IPS-15b (cell line): ENCODE measurements at regions not wholly inside any gene's neighbourhood (a gene's known extent, or its start where the extent isn't known, plus 50 kb on each side); places are given as distances from the start of the nearest gene placed in this dataset.

Experiments
- H3K27me3 ChIP-seq: one replicate; pipeline ENCODE4 v1.6.1; 2013; ENCODE audit warnings: low read length; ENCODE audit not compliant: control insufficient read depth, insufficient read depth
- H3K36me3 ChIP-seq: one replicate; pipeline ENCODE4 v1.6.1; 2013; ENCODE audit warnings: low read length; ENCODE audit not compliant: control insufficient read depth, insufficient read depth
- H3K4me1 ChIP-seq: one replicate; pipeline ENCODE4 v1.6.1; 2013; ENCODE audit warnings: mild to moderate bottlenecking, low read length; ENCODE audit not compliant: control insufficient read depth, insufficient read depth
- H3K4me3 ChIP-seq: one replicate; pipeline ENCODE4 v1.5.1; 2013; ENCODE audit warnings: low read depth, low read length
- H3K9ac ChIP-seq: one replicate; pipeline ENCODE4 v1.6.1; 2013; ENCODE audit warnings: low read depth, mild to moderate bottlenecking, low read length
- H3K9me3 ChIP-seq: one replicate; pipeline ENCODE4 v1.6.1; 2013; ENCODE audit warnings: mild to moderate bottlenecking, low read length; ENCODE audit not compliant: control insufficient read depth, insufficient read depth

- no peak overlapping the region for H3K9ac ChIP-seq
- no peaks in the 10 kb centered on the region for H3K4me1 ChIP-seq
- H3K9me3 ChIP-seq: no peaks in the 10 kb centered on the region
- no peak overlapping the region for H3K4me3 ChIP-seq
- H3K27me3 ChIP-seq: no peaks in the 10 kb centered on the region
- no peaks in the 10 kb centered on the region for H3K36me3 ChIP-seq
Observed at GRCh38 chr22:49169074-49169744, 658.5 kb downstream of the BRD1 start.

DNA sequence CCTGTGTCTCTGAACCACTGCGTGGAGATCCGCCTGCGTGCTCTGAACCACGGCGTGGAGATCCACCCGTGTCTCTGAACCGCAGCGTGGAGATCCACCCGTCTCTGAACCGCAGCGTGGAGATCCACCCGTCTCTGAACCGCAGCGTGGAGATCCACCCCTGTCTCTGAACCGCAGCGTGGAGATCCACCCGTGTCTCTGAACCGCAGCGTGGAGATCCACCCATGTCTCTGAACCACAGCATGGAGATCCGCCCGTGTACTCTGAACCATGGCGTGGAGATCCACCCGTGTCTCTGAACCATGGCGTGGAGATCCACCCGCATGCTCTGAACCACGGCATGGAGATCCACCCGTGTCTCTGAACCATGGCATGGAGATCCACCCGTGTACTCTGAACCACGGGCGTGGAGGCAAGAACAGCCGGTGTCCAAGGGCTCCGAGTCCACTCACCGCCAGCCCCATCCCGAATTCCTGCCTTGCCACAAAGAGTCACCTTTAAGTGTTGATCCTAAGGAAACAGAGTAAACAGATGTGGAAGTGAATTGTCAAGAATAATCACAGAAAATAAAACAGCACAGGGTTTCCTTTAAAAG lies 659.4 kb downstream of the BRD1 start:
- no peaks in the 10 kb centered on the region for H3K4me1 ChIP-seq
- H3K9me3 ChIP-seq: no peaks in the 10 kb centered on the region
- no peak overlapping the region for H3K9ac ChIP-seq
- no peak overlapping the region for H3K4me3 ChIP-seq
- H3K36me3 ChIP-seq: no peaks in the 10 kb centered on the region
- H3K27me3 ChIP-seq: no peaks in the 10 kb centered on the region

- no peaks in the 10 kb centered on the region for H3K36me3 ChIP-seq
- no peaks in the 10 kb centered on the region for H3K9me3 ChIP-seq
- no peaks in the 10 kb centered on the region for H3K4me1 ChIP-seq
- H3K9ac ChIP-seq: no peak overlapping the region
- no peak overlapping the region for H3K4me3 ChIP-seq
- no peaks in the 10 kb centered on the region for H3K27me3 ChIP-seq
Observed at GRCh38 chr22:49166746-49167145, 660.9 kb downstream of the BRD1 start.

GRCh38 chr22:49166211-49166610 lies 661.5 kb downstream of the BRD1 start:
- no peaks in the 10 kb centered on the region for H3K4me1 ChIP-seq
- H3K4me3 ChIP-seq: no peak overlapping the region
- no peaks in the 10 kb centered on the region for H3K9me3 ChIP-seq
- no peak overlapping the region for H3K9ac ChIP-seq
- no peaks in the 10 kb centered on the region for H3K36me3 ChIP-seq
- H3K27me3 ChIP-seq: no peaks in the 10 kb centered on the region

DNA sequence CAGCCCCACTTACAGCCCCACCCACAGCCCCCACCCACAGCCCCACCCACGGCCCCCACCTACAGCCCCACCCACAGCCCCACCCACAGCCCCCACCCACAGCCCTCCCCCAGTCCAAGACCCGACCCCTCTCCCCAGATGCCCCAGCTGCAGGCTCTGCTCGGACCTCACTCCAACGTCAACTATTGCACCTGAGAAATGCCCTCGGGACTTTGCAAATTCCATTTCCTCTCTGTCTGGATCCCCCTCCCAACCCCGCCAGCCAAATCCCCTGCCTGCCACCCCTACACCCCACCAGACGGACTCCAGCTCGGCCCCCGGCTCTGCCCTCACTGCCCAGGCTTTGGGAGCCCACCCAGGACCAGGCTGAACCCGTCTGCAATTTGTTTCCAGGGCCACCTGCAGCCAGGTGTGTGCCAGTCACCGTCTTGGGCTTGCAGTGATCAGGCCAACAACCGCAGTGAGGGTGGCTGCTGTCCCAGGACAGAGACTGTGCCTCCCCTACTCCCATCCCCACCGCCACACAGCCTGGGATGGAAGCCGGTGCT lies 662.8 kb downstream of the BRD1 start:
- Histone ChIP-seq H3K9me3 (no peaks in the 10 kb centered on the region), H3K36me3 (no peaks in the 10 kb centered on the region), H3K9ac (no peak overlapping the region), H3K27me3 (no peaks in the 10 kb centered on the region), H3K4me3 (no peak overlapping the region), H3K4me1 (no peaks in the 10 kb centered on the region)

GRCh38 chr22:49163960-49164690 lies 663.5 kb downstream of the BRD1 start:
- no peaks in the 10 kb centered on the region for H3K9me3 ChIP-seq
- no peak overlapping the region for H3K4me3 ChIP-seq
- no peaks in the 10 kb centered on the region for H3K27me3 ChIP-seq
- H3K9ac ChIP-seq: no peak overlapping the region
- H3K4me1 ChIP-seq: no peaks in the 10 kb centered on the region
- no peaks in the 10 kb centered on the region for H3K36me3 ChIP-seq

DNA sequence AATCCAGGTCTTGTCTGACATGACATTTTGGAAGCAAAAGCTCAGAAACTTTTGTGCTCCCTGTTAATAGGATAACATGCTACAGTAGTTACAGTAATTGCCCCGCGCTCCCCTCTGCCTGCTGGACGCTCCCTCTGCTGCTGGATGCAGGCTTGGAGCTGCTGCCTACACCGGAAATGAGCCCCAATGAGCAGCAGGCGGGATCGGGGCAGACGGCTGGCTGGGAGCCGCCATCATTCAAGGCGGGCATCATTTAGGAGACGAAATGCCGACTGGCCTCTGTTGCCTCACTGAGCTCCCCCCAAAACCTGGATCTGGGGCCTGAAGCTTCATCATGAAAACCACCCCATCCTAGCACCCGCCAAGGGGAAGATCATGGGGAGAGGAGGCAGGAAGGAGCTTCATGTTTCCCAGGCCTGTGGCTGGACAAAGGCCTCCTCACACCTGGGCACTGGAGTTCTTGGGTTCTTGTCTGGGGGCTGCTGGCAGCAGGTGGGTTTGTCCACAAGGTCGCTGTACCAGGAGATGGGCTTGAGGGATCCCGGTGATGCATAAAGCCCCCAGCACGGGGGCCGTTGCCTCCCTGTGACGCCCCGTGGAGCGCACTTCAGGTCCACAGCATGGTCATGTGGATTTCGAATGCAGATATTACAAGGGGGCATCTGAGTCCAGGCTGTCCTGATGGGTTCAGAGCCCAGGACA lies 664.3 kb downstream of the BRD1 start:
- H3K9me3 ChIP-seq: no peaks in the 10 kb centered on the region
- H3K36me3 ChIP-seq: no peaks in the 10 kb centered on the region
- H3K27me3 ChIP-seq: no peaks in the 10 kb centered on the region
- no peak overlapping the region for H3K4me3 ChIP-seq
- no peak overlapping the region for H3K9ac ChIP-seq
- no peaks in the 10 kb centered on the region for H3K4me1 ChIP-seq

GRCh38 chr22:49162841-49163240 lies 664.8 kb downstream of the BRD1 start:
- H3K4me3 ChIP-seq: no peak overlapping the region
- no peaks in the 10 kb centered on the region for H3K4me1 ChIP-seq
- no peaks in the 10 kb centered on the region for H3K9me3 ChIP-seq
- no peak overlapping the region for H3K9ac ChIP-seq
- H3K36me3 ChIP-seq: no peaks in the 10 kb centered on the region
- no peaks in the 10 kb centered on the region for H3K27me3 ChIP-seq

GRCh38 chr22:49161002-49161850 lies 666.4 kb downstream of the BRD1 start:
- Histone ChIP-seq H3K27me3 (no peaks in the 10 kb centered on the region), H3K36me3 (no peaks in the 10 kb centered on the region), H3K4me3 (no peak overlapping the region), H3K4me1 (no peaks in the 10 kb centered on the region), H3K9me3 (no peaks in the 10 kb centered on the region), H3K9ac (no peak overlapping the region)

GRCh38 chr22:49160261-49161001 lies 667.2 kb downstream of the BRD1 start:
- Histone ChIP-seq H3K36me3 (no peaks in the 10 kb centered on the region), H3K4me3 (no peak overlapping the region), H3K4me1 (no peaks in the 10 kb centered on the region), H3K27me3 (no peaks in the 10 kb centered on the region), H3K9me3 (no peaks in the 10 kb centered on the region), H3K9ac (no peak overlapping the region)
